Uterus (tissue), 3 donors: ENCODE measurements at regions not wholly inside any gene's neighbourhood (a gene's known extent, or its start where the extent isn't known, plus 50 kb on each side); places are given as distances from the start of the nearest gene placed in this dataset.

Experiments used
- DNase-seq, 2 donors: peaks; one replicate each; pipeline ENCODE4 v3.0.0-alpha.2; 2019 to 2020
- H3K27ac ChIP-seq, 2 donors: fragments of 200-600 bp; sonication (generic); 1 replicate in 1 of 2; 2 replicates in 1 of 2; pipeline ENCODE4 v1.5.1; 2016 to 2018
- H3K27me3 ChIP-seq, 2 donors: fragments of 200-600 bp; sonication (generic); one replicate each; pipeline ENCODE4 v1.5.1; 2018 to 2019; ENCODE audit warnings: control low read depth in 1 of 2
- H3K36me3 ChIP-seq, 2 donors: fragments of 200-600 bp; sonication (generic); one replicate each; pipeline ENCODE4 v1.5.1; 2019; ENCODE audit warnings: control low read depth in 1 of 2
- H3K4me1 ChIP-seq, 2 donors: fragments of 200-600 bp; sonication (generic); one replicate each; pipeline ENCODE4 v1.5.1; 2018 to 2019; ENCODE audit warnings: control low read depth in 1 of 2
- H3K4me3 ChIP-seq, 2 donors: fragments of 200-600 bp; sonication (generic); 1 replicate in 1 of 2; 2 replicates in 1 of 2; pipeline ENCODE4 v1.5.1; 2018 to 2019; ENCODE audit warnings: mild to moderate bottlenecking in 1 of 2
- H3K9me3 ChIP-seq, 2 donors: fragments of 200-600 bp; sonication (generic); one replicate each; pipeline ENCODE4 v1.5.1; 2019; ENCODE audit warnings: control low read depth in 1 of 2
- CTCF ChIP-seq, 4 experiments: fragments of 200-600 bp in 2 of 4; fragments of 450-650 bp in 2 of 4; sonication (generic) in 2 of 4; IDR thresholded peaks; one replicate each; pipeline ENCODE4 v1.5.1; 2016 to 2019; ENCODE audit warnings: antibody characterized with exemption in 4 of 4, mild to moderate bottlenecking in 2 of 4, moderate library complexity in 1 of 4
- POLR2A ChIP-seq, 2 donors: fragments of 450-650 bp; IDR thresholded peaks; one replicate each; pipeline ENCODE4 v1.6.1; 2016; ENCODE audit warnings: antibody characterized with exemption in 2 of 2, mild to moderate bottlenecking in 1 of 2, moderate library complexity in 1 of 2
- intact Hi-C: fragments of 100-400 bp; cut with DNase I; formaldehyde crosslinking; loops from one replicate; pipeline ENCODE4 v1.15.1; 2023; ENCODE audit warnings: low total_unique reads
- donor health status: DM: yes; HTN: yes; CAD: no.

GRCh38 chr22:48426466-48427380, 1401.0 kb downstream of the BRD1 start:
- no peak for DNase-seq
- no peak overlapping the region for H3K27ac ChIP-seq
- no peak overlapping the region for H3K4me3 ChIP-seq
- H3K4me1 ChIP-seq, result no peaks in the 10 kb centered on the region
- no peaks in the 10 kb centered on the region for H3K27me3 ChIP-seq
- intact Hi-C loops, result no loop called here
- H3K36me3 ChIP-seq, result no peaks in the 10 kb centered on the region
- TF ChIP-seq POLR2A (IDR thresholded peaks at IDR 0.05), result no peak
- TF ChIP-seq CTCF (IDR thresholded peaks at IDR 0.05), result no peak
- H3K9me3 ChIP-seq, result no peaks in the 10 kb centered on the region

- H3K36me3 ChIP-seq, result no peaks in the 10 kb centered on the region
- no peaks in the 10 kb centered on the region for H3K4me1 ChIP-seq
- H3K27me3 ChIP-seq, result no peaks in the 10 kb centered on the region
- no peak for TF ChIP-seq POLR2A (IDR thresholded peaks at IDR 0.05)
- TF ChIP-seq CTCF (IDR thresholded peaks at IDR 0.05), result no peak
- intact Hi-C loops, result no loop called here
- H3K4me3 ChIP-seq, result no peak overlapping the region
- no peak for DNase-seq
- no peaks in the 10 kb centered on the region for H3K9me3 ChIP-seq
- H3K27ac ChIP-seq, result no peak overlapping the region
These were observed 1402.0 kb downstream of the BRD1 start for GRCh38 chr22:48425641-48426040.

GRCh38 chr22:48425091-48425506, 1402.6 kb downstream of the BRD1 start:
- Histone ChIP-seq H3K27me3 (no peaks in the 10 kb centered on the region), H3K4me1 (no peaks in the 10 kb centered on the region), H3K36me3 (no peaks in the 10 kb centered on the region), H3K9me3 (no peaks in the 10 kb centered on the region), H3K4me3 (no peak overlapping the region), H3K27ac (no peak overlapping the region)
- intact Hi-C loops, result no loop called here
- DNase-seq, result no peak
- TF ChIP-seq CTCF (IDR thresholded peaks at IDR 0.05) (no peak), POLR2A (IDR thresholded peaks at IDR 0.05) (no peak)

GRCh38 chr22:48424661-48425060, 1403.0 kb downstream of the BRD1 start:
- no peaks in the 10 kb centered on the region for H3K9me3 ChIP-seq
- no peaks in the 10 kb centered on the region for H3K4me1 ChIP-seq
- no peaks in the 10 kb centered on the region for H3K36me3 ChIP-seq
- no peaks in the 10 kb centered on the region for H3K27me3 ChIP-seq
- H3K4me3 ChIP-seq, result no peak overlapping the region
- no peak for DNase-seq
- H3K27ac ChIP-seq, result no peak overlapping the region
- no peak for TF ChIP-seq CTCF (IDR thresholded peaks at IDR 0.05)
- no peak for TF ChIP-seq POLR2A (IDR thresholded peaks at IDR 0.05)
- intact Hi-C loops, result no loop called here

- no peaks in the 10 kb centered on the region for H3K27me3 ChIP-seq
- H3K4me3 ChIP-seq, result no peak overlapping the region
- H3K9me3 ChIP-seq, result no peaks in the 10 kb centered on the region
- no peak for TF ChIP-seq CTCF (IDR thresholded peaks at IDR 0.05)
- no peak for TF ChIP-seq POLR2A (IDR thresholded peaks at IDR 0.05)
- H3K36me3 ChIP-seq, result no peaks in the 10 kb centered on the region
- H3K27ac ChIP-seq, result no peak overlapping the region
- no peaks in the 10 kb centered on the region for H3K4me1 ChIP-seq
- DNase-seq, result no peak
- intact Hi-C loops, result no loop called here
These were observed 1403.5 kb downstream of the BRD1 start for GRCh38 chr22:48424201-48424627.
